C4-2B (cell line): ENCODE measurements at regions not wholly inside any gene's neighbourhood (a gene's known extent, or its start where the extent isn't known, plus 50 kb on each side); places are given as distances from the start of the nearest gene placed in this dataset.

Experiments
- ZFX ChIP-seq: fragments of 450-650 bp; IDR thresholded peaks from 2 replicates; pipeline ENCODE4 v1.6.1; 2017
- TF ChIP-seq, protein P1 (sequence below): fragments of 450-650 bp; conservative IDR thresholded peaks from 2 replicates; pipeline ENCODE4 v1.5.1; 2017; ENCODE audit warnings: mild to moderate bottlenecking

GRCh38 chr5:166856791-166857190 lies 1434.7 kb upstream of the WWC1 start:
- TF ChIP-seq, protein P1, sequence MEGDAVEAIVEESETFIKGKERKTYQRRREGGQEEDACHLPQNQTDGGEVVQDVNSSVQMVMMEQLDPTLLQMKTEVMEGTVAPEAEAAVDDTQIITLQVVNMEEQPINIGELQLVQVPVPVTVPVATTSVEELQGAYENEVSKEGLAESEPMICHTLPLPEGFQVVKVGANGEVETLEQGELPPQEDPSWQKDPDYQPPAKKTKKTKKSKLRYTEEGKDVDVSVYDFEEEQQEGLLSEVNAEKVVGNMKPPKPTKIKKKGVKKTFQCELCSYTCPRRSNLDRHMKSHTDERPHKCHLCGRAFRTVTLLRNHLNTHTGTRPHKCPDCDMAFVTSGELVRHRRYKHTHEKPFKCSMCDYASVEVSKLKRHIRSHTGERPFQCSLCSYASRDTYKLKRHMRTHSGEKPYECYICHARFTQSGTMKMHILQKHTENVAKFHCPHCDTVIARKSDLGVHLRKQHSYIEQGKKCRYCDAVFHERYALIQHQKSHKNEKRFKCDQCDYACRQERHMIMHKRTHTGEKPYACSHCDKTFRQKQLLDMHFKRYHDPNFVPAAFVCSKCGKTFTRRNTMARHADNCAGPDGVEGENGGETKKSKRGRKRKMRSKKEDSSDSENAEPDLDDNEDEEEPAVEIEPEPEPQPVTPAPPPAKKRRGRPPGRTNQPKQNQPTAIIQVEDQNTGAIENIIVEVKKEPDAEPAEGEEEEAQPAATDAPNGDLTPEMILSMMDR = no peak
- no peak for TF ChIP-seq ZFX
